MM.1S (cell line): ENCODE measurements at regions not wholly inside any gene's neighbourhood (a gene's known extent, or its start where the extent isn't known, plus 50 kb on each side); places are given as distances from the start of the nearest gene placed in this dataset.

Experiments
- DNase-seq: peaks from one replicate; pipeline ENCODE4 v3.0.0-alpha.2; 2015
- H2AFZ ChIP-seq: fragments of 300-600 bp; sonication (generic); 2 replicates; pipeline ENCODE4 v1.6.0; 2016; ENCODE audit warnings: antibody characterized with exemption, low read length
- H3F3A ChIP-seq: fragments of 300-600 bp; sonication (generic); 2 replicates; pipeline ENCODE4 v1.6.1; 2016; ENCODE audit warnings: mild to moderate bottlenecking, antibody characterized with exemption, low read length, moderate library complexity, mixed read lengths; ENCODE audit not compliant: insufficient read depth
- H3K27ac ChIP-seq: fragments of 300-600 bp; sonication (generic); 2 replicates; pipeline ENCODE4 v1.5.1; 2016; ENCODE audit warnings: mild to moderate bottlenecking, low read length
- H3K27me3 ChIP-seq: fragments of 300-600 bp; sonication (generic); replicated peaks from 2 replicates; pipeline ENCODE4 v1.6.0; 2016; ENCODE audit warnings: low read length; ENCODE audit not compliant: insufficient read depth
- H3K36me3 ChIP-seq: fragments of 300-600 bp; sonication (generic); replicated peaks from 2 replicates; pipeline ENCODE4 v1.6.1; 2016; ENCODE audit warnings: mild to moderate bottlenecking, low read length, mixed read lengths; ENCODE audit not compliant: insufficient read depth
- H3K4me1 ChIP-seq: fragments of 300-600 bp; sonication (generic); 2 replicates; pipeline ENCODE4 v1.6.1; 2016; ENCODE audit warnings: low read length, mixed read lengths
- H3K4me2 ChIP-seq: fragments of 300-600 bp; sonication (generic); 2 replicates; pipeline ENCODE4 v1.6.0; 2016; ENCODE audit warnings: low read depth, low read length
- H3K4me3 ChIP-seq: fragments of 300-600 bp; sonication (generic); 2 replicates; pipeline ENCODE4 v1.5.1; 2016; ENCODE audit warnings: low read length, mixed read lengths
- H3K79me2 ChIP-seq: fragments of 300-600 bp; sonication (generic); 2 replicates; pipeline ENCODE4 v1.6.1; 2016; ENCODE audit warnings: mixed run types, low read length, mixed read lengths
- H3K9ac ChIP-seq: fragments of 300-600 bp; sonication (generic); 2 replicates; pipeline ENCODE4 v1.6.1; 2016; ENCODE audit warnings: low read length, mixed read lengths
- H3K9me2 ChIP-seq: fragments of 300-600 bp; sonication (generic); replicated peaks from 2 replicates; pipeline ENCODE4 v1.6.1; 2016; ENCODE audit warnings: mild to moderate bottlenecking, low read length, mixed read lengths; ENCODE audit not compliant: insufficient read depth
- H3K9me3 ChIP-seq: fragments of 300-600 bp; sonication (generic); replicated peaks from 2 replicates; pipeline ENCODE4 v1.6.1; 2016; ENCODE audit warnings: mild to moderate bottlenecking, low read length, mixed read lengths; ENCODE audit not compliant: insufficient read depth
- H4K20me1 ChIP-seq: fragments of 300-600 bp; sonication (generic); 2 replicates; pipeline ENCODE4 v1.6.1; 2016; ENCODE audit warnings: mild to moderate bottlenecking, low read length, moderate library complexity, mixed read lengths; ENCODE audit not compliant: insufficient read depth
- CTCF ChIP-seq: fragments of 300-600 bp; sonication (generic); IDR thresholded peaks from 2 replicates; pipeline ENCODE4 v1.5.1; 2016; ENCODE audit warnings: antibody characterized with exemption, low read length, mixed read lengths
- EZH2 ChIP-seq: fragments of 300-600 bp; sonication (generic); optimal IDR thresholded peaks from 2 replicates; pipeline ENCODE3; 2017; ENCODE audit warnings: low read depth, mild to moderate bottlenecking, antibody characterized with exemption, low read length, mixed read lengths
- EZH2phosphoT487 ChIP-seq: fragments of 300-600 bp; sonication (generic); IDR thresholded peaks from 2 replicates; pipeline ENCODE4 v1.6.1; 2018; ENCODE audit warnings: antibody characterized with exemption, low read length

DNA sequence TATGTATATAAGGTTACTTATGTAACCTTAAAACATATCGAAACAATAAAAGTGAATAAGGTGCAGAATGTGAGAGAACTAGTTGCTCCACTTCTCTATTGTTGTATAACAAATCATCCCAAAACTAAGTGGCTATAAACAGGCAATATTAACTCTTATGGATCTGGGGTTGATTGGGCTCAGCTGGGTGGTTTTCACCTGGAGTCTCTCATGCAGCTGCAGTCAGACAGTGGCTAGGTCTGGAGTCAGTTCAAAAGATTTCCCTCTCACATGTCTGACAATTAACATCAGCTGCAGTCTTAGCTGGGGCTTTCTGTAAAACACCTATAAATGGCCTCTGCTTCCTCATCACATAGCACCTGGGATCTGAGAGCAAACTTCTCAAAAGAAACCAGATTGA is 288.4 kb upstream of the SASH1 start:
- DNase-seq, result no peak
- no peaks in the 10 kb centered on the region for H3K4me1 ChIP-seq
- no peaks in the 10 kb centered on the region for H3K9me2 ChIP-seq
- no peak overlapping the region for H3K4me3 ChIP-seq
- H3K9me3 ChIP-seq, result no peaks in the 10 kb centered on the region
- H4K20me1 ChIP-seq, result no peaks in the 10 kb centered on the region
- H3K9ac ChIP-seq, result no peak overlapping the region
- H3K79me2 ChIP-seq, result no peaks in the 10 kb centered on the region
- no peaks in the 10 kb centered on the region for H3F3A ChIP-seq
- H3K36me3 ChIP-seq, result no peaks in the 10 kb centered on the region
- H3K27me3 ChIP-seq, result no peaks in the 10 kb centered on the region
- TF ChIP-seq EZH2phosphoT487 (no peak), CTCF (no peak), EZH2 (no peak)
- H3K4me2 ChIP-seq, result no peak overlapping the region
- no peak overlapping the region for H2AFZ ChIP-seq
- no peak overlapping the region for H3K27ac ChIP-seq

GRCh38 chr6:148055419-148055818 is 287.2 kb upstream of the SASH1 start:
- no peak for DNase-seq
- no peaks in the 10 kb centered on the region for H3K9me2 ChIP-seq
- H3K27ac ChIP-seq, result no peak overlapping the region
- no peak overlapping the region for H2AFZ ChIP-seq
- H3K4me2 ChIP-seq, result no peak overlapping the region
- no peak for TF ChIP-seq CTCF
- TF ChIP-seq EZH2, result no peak
- no peak for TF ChIP-seq EZH2phosphoT487
- H3F3A ChIP-seq, result no peaks in the 10 kb centered on the region
- no peaks in the 10 kb centered on the region for H3K36me3 ChIP-seq
- no peaks in the 10 kb centered on the region for H4K20me1 ChIP-seq
- no peak overlapping the region for H3K4me3 ChIP-seq
- no peaks in the 10 kb centered on the region for H3K27me3 ChIP-seq
- H3K9me3 ChIP-seq, result no peaks in the 10 kb centered on the region
- no peaks in the 10 kb centered on the region for H3K4me1 ChIP-seq
- no peak overlapping the region for H3K9ac ChIP-seq
- no peaks in the 10 kb centered on the region for H3K79me2 ChIP-seq

DNA sequence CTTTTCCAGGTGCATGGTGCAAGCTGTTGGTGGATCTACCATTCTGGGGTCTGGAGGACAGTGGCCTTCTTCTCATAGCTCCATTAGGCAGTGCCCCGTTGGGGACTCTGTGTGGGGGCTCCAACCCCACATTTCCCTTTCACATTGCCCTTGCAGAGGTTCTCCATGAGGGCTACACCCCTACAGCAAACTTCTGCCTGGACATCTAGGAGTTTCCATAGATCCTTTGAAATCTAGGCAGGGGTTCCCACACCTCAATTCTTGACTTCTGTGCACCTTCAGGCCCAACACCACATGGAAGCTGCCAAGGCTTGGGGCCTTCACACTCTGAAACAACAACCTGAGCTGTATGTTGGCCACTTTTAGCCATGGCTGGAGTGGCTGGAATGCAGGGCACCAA is 282.8 kb upstream of the SASH1 start:
- Histone ChIP-seq H3K9me3 (no peaks in the 10 kb centered on the region), H3K4me2 (no peak overlapping the region), H3K4me3 (no peak overlapping the region), H3F3A (no peaks in the 10 kb centered on the region), H2AFZ (no peak overlapping the region), H3K36me3 (no peaks in the 10 kb centered on the region), H3K27ac (no peak overlapping the region), H3K4me1 (no peaks in the 10 kb centered on the region), H3K9me2 (no peaks in the 10 kb centered on the region), H3K9ac (no peak overlapping the region), H3K79me2 (no peaks in the 10 kb centered on the region), H3K27me3 (no peaks in the 10 kb centered on the region), H4K20me1 (no peaks in the 10 kb centered on the region)
- no peak for DNase-seq
- TF ChIP-seq EZH2 (no peak), CTCF (no peak), EZH2phosphoT487 (no peak)
